A549 (cell line): ENCODE measurements at regions not wholly inside any gene's neighbourhood (a gene's known extent, or its start where the extent isn't known, plus 50 kb on each side); places are given as distances from the start of the nearest gene placed in this dataset.

ENCODE experiments used
- ATAC-seq, 2 experiments: fragments of 200-7000 bp in 1 of 2; fragments of >200 bp in 1 of 2; cut with Nextera tagmentation in 1 of 2; cut with Tn5 transposase in 1 of 2; 3 replicates each; pipeline versions ENCODE4 v1.8.0 to v1.9.1; 2018 to 2020; ENCODE audit warnings: mild to moderate bottlenecking in 1 of 2, moderate library complexity in 1 of 2
- CTCF ChIA-PET: fragments of 300-600 bp; sonication (Branson Sonifier 250); formaldehyde crosslinking; extraction: SDS; loops from one replicate; lab custom pipeline; 2021; ENCODE audit warnings: antibody characterized with exemption, inconsistent platforms; lab: Yijun Ruan, JAX
- POLR2A ChIA-PET: fragments of 350-600 bp; formaldehyde crosslinking; extraction: SDS; loops from one replicate; lab custom pipeline; 2021; ENCODE audit warnings: antibody characterized with exemption, inconsistent platforms; lab: Yijun Ruan, JAX
- DNase-seq, 2 experiments: peaks; one replicate each; pipeline versions ENCODE4 v3.0.0 to v3.0.0-alpha.2; 2011 to 2016; ENCODE audit warnings: low read depth in 1 of 2, low spot score in 1 of 2
- FAIRE-seq: peaks from 2 replicates; lab custom pipeline; 2011; peaks lifted over from hg19 to GRCh38; lab: Jason Lieb, UNC
- H3K27ac ChIP-seq, 2 experiments: fragments of >200 bp; sonication (Bioruptor Twin); formaldehyde crosslinking; 3 replicates each; pipeline ENCODE4 v1.5.1; 2016 to 2017
- H3K4me1 ChIP-seq: fragments of >200 bp; sonication (Bioruptor Twin); formaldehyde crosslinking; 3 replicates; pipeline ENCODE4 v1.6.1; 2016
- H3K4me2 ChIP-seq: fragments of >200 bp; sonication (Bioruptor Twin); formaldehyde crosslinking; 3 replicates; pipeline ENCODE4 v1.6.1; 2016
- H3K4me3 ChIP-seq: fragments of >200 bp; sonication (Bioruptor Twin); formaldehyde crosslinking; 3 replicates; pipeline ENCODE4 v1.5.1; 2016
- H3K9me3 ChIP-seq: fragments of >200 bp; sonication (Bioruptor Twin); formaldehyde crosslinking; 3 replicates; pipeline ENCODE4 v1.6.1; 2016
- BHLHE40 ChIP-seq: IDR thresholded peaks from 2 replicates; pipeline ENCODE4 v1.6.1; 2012; ENCODE audit warnings: low read depth, low read length, inconsistent platforms
- CBX2 ChIP-seq: fragments of 200-600 bp; sonication (generic); IDR thresholded peaks from 2 replicates; pipeline ENCODE4 v1.6.1; 2016; ENCODE audit warnings: low read depth, mild to moderate bottlenecking, borderline replicate concordance
- CHD4 ChIP-seq: fragments of 200-600 bp; sonication (generic); IDR thresholded peaks from 2 replicates; pipeline ENCODE4 v1.6.1; 2016; ENCODE audit warnings: antibody characterized with exemption, mild to moderate bottlenecking, borderline replicate concordance
- EHF ChIP-seq: fragments of 250-450 bp; sonication (Bioruptor Pico); IDR thresholded peaks from 2 replicates; pipeline ENCODE4 v1.5.0; 2020; ENCODE audit warnings: mild to moderate bottlenecking
- EHMT2 ChIP-seq: fragments of 200-600 bp; sonication (generic); IDR thresholded peaks from 2 replicates; pipeline ENCODE4 v1.6.1; 2016; ENCODE audit warnings: antibody characterized with exemption, low read depth, mild to moderate bottlenecking, moderate library complexity
- EP300 ChIP-seq, 2 experiments: fragments of >200 bp; sonication (Bioruptor Twin); formaldehyde crosslinking; IDR thresholded peaks; 2 replicates in 1 of 2; 3 replicates in 1 of 2; pipeline ENCODE4 v1.6.1; 2016 to 2017
- FOSB ChIP-seq: fragments of 250-450 bp; sonication (Bioruptor Pico); IDR thresholded peaks from 2 replicates; pipeline ENCODE4 v1.5.0; 2020; ENCODE audit warnings: mild to moderate bottlenecking, moderate library complexity
- GATA3 ChIP-seq: IDR thresholded peaks from 2 replicates; pipeline ENCODE4 v1.6.1; 2012; ENCODE audit warnings: borderline replicate concordance
- HMGXB4 ChIP-seq: fragments of 250-450 bp; sonication (Bioruptor Pico); IDR thresholded peaks from 2 replicates; pipeline ENCODE4 v1.5.0; 2021; ENCODE audit warnings: mild to moderate bottlenecking, moderate library complexity, borderline replicate concordance
- HOXA7 ChIP-seq: fragments of 250-450 bp; sonication (Bioruptor Pico); IDR thresholded peaks from 2 replicates; pipeline ENCODE4 v1.5.0; 2020; ENCODE audit warnings: mild to moderate bottlenecking, moderate library complexity
- HOXB13 ChIP-seq: fragments of 250-450 bp; sonication (Bioruptor Pico); IDR thresholded peaks from 2 replicates; pipeline ENCODE4 v1.5.0; 2020; ENCODE audit warnings: low read depth, mild to moderate bottlenecking, moderate library complexity
- HOXB5 ChIP-seq: fragments of 250-450 bp; sonication (Bioruptor Pico); IDR thresholded peaks from 2 replicates; pipeline ENCODE4 v1.5.0; 2020; ENCODE audit warnings: mild to moderate bottlenecking, moderate library complexity
- JUN ChIP-seq, 2 experiments: fragments of >200 bp; sonication (Bioruptor Twin); formaldehyde crosslinking; IDR thresholded peaks; 2 replicates in 1 of 2; 3 replicates in 1 of 2; pipeline ENCODE4 v1.6.1; 2016 to 2017
- MAFK ChIP-seq: fragments of 450-650 bp; IDR thresholded peaks from 2 replicates; pipeline ENCODE4 v1.6.1; 2014; ENCODE audit not compliant: partially characterized antibody
- MYC ChIP-seq: IDR thresholded peaks from 2 replicates; pipeline ENCODE4 v1.6.1; 2012; ENCODE audit warnings: mild to moderate bottlenecking, inconsistent platforms, low read length, improper control_type of control experiment, borderline replicate concordance
- NFE2L2 ChIP-seq: fragments of 150-350 bp; conservative IDR thresholded peaks from 2 replicates; pipeline ENCODE4 v1.6.1; 2014; ENCODE audit warnings: low read length
- NR3C1 ChIP-seq: fragments of >200 bp; sonication (Bioruptor Twin); formaldehyde crosslinking; IDR thresholded peaks from 3 replicates; pipeline ENCODE4 v1.6.1; 2017
- PBX3 ChIP-seq: IDR thresholded peaks from 2 replicates; pipeline ENCODE4 v1.6.1; 2012
- PHF8 ChIP-seq: fragments of 200-600 bp; sonication (generic); IDR thresholded peaks from 2 replicates; pipeline ENCODE4 v1.6.1; 2016; ENCODE audit warnings: low read depth, mild to moderate bottlenecking, antibody characterized with exemption, moderate library complexity, borderline replicate concordance
- RARB ChIP-seq: fragments of 250-450 bp; sonication (Bioruptor Pico); IDR thresholded peaks from 2 replicates; pipeline ENCODE4 v1.8.0; 2021; ENCODE audit warnings: mild to moderate bottlenecking, moderate library complexity
- RCOR1 ChIP-seq: fragments of 150-350 bp; IDR thresholded peaks from 2 replicates; pipeline ENCODE4 v1.6.1; 2014; ENCODE audit warnings: antibody characterized with exemption, low read length, low read depth
- RFX5 ChIP-seq: fragments of 450-650 bp; IDR thresholded peaks from 2 replicates; pipeline ENCODE4 v1.7.1; 2014; ENCODE audit warnings: antibody characterized with exemption, mild to moderate bottlenecking, moderate library complexity
- SREBF2 ChIP-seq: fragments of 450-650 bp; IDR thresholded peaks from 2 replicates; pipeline ENCODE4 v1.6.1; 2014; ENCODE audit warnings: mild to moderate bottlenecking, moderate library complexity
- TP53 ChIP-seq: fragments of 250-450 bp; sonication (Bioruptor Pico); IDR thresholded peaks from 2 replicates; pipeline ENCODE4 v1.5.0; 2021; ENCODE audit warnings: mild to moderate bottlenecking, moderate library complexity
- USF2 ChIP-seq: fragments of 450-650 bp; IDR thresholded peaks from 2 replicates; pipeline ENCODE4 v1.6.1; 2014; ENCODE audit warnings: antibody characterized with exemption
- ZC3H11A ChIP-seq: fragments of 450-650 bp; IDR thresholded peaks from 2 replicates; pipeline ENCODE4 v1.6.1; 2014; ENCODE audit warnings: antibody characterized with exemption, mild to moderate bottlenecking
- ZFP36 ChIP-seq: fragments of 450-650 bp; IDR thresholded peaks from 2 replicates; pipeline ENCODE4 v1.6.1; 2014; ENCODE audit warnings: borderline replicate concordance; ENCODE audit not compliant: partially characterized antibody
- ZNF302 ChIP-seq: fragments of 250-450 bp; sonication (Bioruptor Pico); IDR thresholded peaks from 2 replicates; pipeline ENCODE4 v1.9.0; 2021; ENCODE audit warnings: inconsistent platforms, mild to moderate bottlenecking, moderate library complexity
- ZSCAN20 ChIP-seq: fragments of 250-450 bp; sonication (Bioruptor Pico); IDR thresholded peaks from 2 replicates; pipeline ENCODE4 v1.8.0; 2022; ENCODE audit warnings: mild to moderate bottlenecking, moderate library complexity
- WGBS: methylation state at CpG from one replicate; pipeline ENCODE4 v1.1.6; 2017; ENCODE audit errors: missing lambda C conversion rate; 5-methylcytosine and 5-hydroxymethylcytosine counted together
- TF ChIP-seq, protein P1 (sequence below): IDR thresholded peaks from 2 replicates; pipeline ENCODE4 v1.6.1; 2012; ENCODE audit warnings: low read depth, borderline replicate concordance
- TF ChIP-seq, protein P2 (sequence below): fragments of >200 bp; sonication (Bioruptor Twin); formaldehyde crosslinking; IDR thresholded peaks from 3 replicates; pipeline ENCODE4 v1.5.1; 2016

GRCh38 chr10:128914681-128915080 lies 552.4 kb upstream of the MGMT start (continued):
- TF ChIP-seq USF2 (no peak), JUN (IDR thresholded peaks at IDR 0.05) (no peak)

DNA sequence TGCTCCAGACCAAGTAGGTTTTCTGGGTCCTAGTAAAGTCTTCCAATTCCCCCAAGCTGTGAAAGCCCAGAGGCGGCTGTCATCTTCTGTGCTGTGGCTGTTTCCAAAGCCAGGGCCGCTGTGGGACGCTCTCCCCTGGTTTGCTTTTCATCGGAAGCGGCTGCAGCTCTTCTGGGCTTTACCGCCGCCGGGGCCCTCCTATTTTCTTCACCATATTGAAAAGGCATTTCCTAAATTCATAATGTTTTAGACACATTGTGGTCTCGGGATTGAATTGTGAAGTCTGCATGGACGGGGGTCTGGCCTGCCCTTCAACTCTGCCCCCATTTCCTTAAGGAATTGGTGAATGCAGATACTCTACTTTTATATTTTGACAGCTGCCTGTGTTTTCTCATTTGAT lies 551.4 kb upstream of the MGMT start:
- no peak for ATAC-seq
- 41% methylated on average over 10 of the region's 10 CpGs for WGBS
- DNase-seq, result no peak
- Histone ChIP-seq H3K4me1 (no peaks in the 10 kb centered on the region), H3K4me3 (no peak overlapping the region), H3K4me2 (no peak overlapping the region), H3K9me3 (no peaks in the 10 kb centered on the region), H3K27ac (no peak overlapping the region)
- TF ChIP-seq MAFK, result no peak
- no peak for TF ChIP-seq USF2
- no peak for TF ChIP-seq HOXB13 (CRISPR knock-in tag)
- no peak for TF ChIP-seq EP300 (IDR thresholded peaks at IDR 0.05)
- TF ChIP-seq PHF8, result no peak
- TF ChIP-seq RARB (CRISPR knock-in tag), result no peak
- TF ChIP-seq TP53 (CRISPR knock-in tag), result no peak
- TF ChIP-seq BHLHE40, result no peak
- no peak for TF ChIP-seq EHMT2
- TF ChIP-seq CHD4, result no peak
- TF ChIP-seq RFX5, result no peak
- no peak for TF ChIP-seq SREBF2
- TF ChIP-seq ZSCAN20 (CRISPR knock-in tag), result no peak
- TF ChIP-seq NR3C1, result no peak
- TF ChIP-seq CBX2, result no peak
- TF ChIP-seq ZFP36, result no peak
- TF ChIP-seq RCOR1, result no peak
- CTCF ChIA-PET, result no interaction called here
- POLR2A ChIA-PET, result no interaction called here
- FAIRE-seq, result no peak

DNA sequence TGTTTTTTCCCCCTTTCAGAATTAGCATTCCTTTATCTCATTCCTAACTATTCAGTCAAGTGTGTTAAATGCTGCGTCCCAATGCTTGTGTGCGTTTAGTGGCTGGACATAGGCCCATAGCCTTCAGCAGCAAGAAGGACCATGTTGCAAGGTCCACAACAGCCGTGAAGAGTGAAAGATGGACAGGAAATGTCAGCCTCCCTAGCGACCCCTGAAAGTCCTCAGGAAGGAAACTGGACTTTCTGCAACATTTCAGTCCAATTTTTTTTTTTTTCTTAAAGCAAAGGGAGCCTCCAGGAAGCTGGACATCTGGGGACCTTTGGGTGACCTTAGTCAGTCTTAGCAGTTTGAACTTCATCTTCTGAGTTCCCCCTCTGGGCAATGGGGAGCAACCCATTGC lies 550.7 kb upstream of the MGMT start:
- WGBS, result 2% methylated on average over 4 of the region's 4 CpGs
- no peak for ATAC-seq
- Histone ChIP-seq H3K4me2 (no peak overlapping the region), H3K9me3 (no peaks in the 10 kb centered on the region), H3K4me1 (no peaks in the 10 kb centered on the region), H3K27ac (no peak overlapping the region), H3K4me3 (no peak overlapping the region)
- no peak for DNase-seq
- ChIA-PET POLR2A (no interaction called here), CTCF (no interaction called here)
- no peak for FAIRE-seq
- TF ChIP-seq PBX3, result no peak
- TF ChIP-seq, protein P1, sequence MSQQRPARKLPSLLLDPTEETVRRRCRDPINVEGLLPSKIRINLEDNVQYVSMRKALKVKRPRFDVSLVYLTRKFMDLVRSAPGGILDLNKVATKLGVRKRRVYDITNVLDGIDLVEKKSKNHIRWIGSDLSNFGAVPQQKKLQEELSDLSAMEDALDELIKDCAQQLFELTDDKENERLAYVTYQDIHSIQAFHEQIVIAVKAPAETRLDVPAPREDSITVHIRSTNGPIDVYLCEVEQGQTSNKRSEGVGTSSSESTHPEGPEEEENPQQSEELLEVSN, result no peak
- no peak for TF ChIP-seq EHMT2
- no peak for TF ChIP-seq ZC3H11A
- TF ChIP-seq BHLHE40, result no peak
- TF ChIP-seq HOXB5, result no peak
- no peak for TF ChIP-seq FOSB (CRISPR knock-in tag)
- TF ChIP-seq EHF (CRISPR knock-in tag), result no peak
- TF ChIP-seq HMGXB4 (CRISPR knock-in tag), result no peak
- TF ChIP-seq NFE2L2, result no peak
- TF ChIP-seq MYC, result no peak
- TF ChIP-seq GATA3, result no peak
- TF ChIP-seq HOXA7 (CRISPR knock-in tag), result no peak
- TF ChIP-seq, protein P2, sequence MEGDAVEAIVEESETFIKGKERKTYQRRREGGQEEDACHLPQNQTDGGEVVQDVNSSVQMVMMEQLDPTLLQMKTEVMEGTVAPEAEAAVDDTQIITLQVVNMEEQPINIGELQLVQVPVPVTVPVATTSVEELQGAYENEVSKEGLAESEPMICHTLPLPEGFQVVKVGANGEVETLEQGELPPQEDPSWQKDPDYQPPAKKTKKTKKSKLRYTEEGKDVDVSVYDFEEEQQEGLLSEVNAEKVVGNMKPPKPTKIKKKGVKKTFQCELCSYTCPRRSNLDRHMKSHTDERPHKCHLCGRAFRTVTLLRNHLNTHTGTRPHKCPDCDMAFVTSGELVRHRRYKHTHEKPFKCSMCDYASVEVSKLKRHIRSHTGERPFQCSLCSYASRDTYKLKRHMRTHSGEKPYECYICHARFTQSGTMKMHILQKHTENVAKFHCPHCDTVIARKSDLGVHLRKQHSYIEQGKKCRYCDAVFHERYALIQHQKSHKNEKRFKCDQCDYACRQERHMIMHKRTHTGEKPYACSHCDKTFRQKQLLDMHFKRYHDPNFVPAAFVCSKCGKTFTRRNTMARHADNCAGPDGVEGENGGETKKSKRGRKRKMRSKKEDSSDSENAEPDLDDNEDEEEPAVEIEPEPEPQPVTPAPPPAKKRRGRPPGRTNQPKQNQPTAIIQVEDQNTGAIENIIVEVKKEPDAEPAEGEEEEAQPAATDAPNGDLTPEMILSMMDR, result no peak
- TF ChIP-seq CBX2, result no peak
- TF ChIP-seq ZNF302 (CRISPR knock-in tag), result no peak
